Effector CD8-positive, alpha-beta T cell (primary cell): ENCODE measurements at regions not wholly inside any gene's neighbourhood (a gene's known extent, or its start where the extent isn't known, plus 50 kb on each side); places are given as distances from the start of the nearest gene placed in this dataset.
"Not testable (repeated sequence)": the region's sequence is repeated elsewhere in the genome, so short reads cannot be mapped to it uniquely, and the experiment has no call there.

Experiments used
- DNase-seq: peaks from one replicate; lab custom pipeline; 2025; lab: John Stamatoyannopoulos, UW

DNA sequence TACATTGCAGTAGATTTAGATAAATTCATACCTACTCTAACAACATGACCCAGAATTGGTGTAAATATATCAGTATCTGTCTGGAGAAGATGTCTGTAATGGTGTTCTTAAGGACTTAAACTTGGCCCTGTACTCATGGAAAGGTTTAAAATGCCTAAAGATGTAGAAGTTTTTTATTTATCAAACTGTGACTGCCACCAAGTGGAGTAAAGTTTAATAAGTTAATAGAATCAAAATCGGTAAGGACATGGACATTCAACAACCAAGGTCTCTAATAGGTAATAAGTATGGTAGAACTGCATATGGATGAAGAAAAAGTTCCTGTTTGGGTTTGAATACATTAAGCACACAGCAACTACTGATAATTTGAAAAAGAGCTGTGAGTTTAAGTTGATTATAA lies 474.0 kb upstream of the NDST3 start:
- no peak for DNase-seq

DNA sequence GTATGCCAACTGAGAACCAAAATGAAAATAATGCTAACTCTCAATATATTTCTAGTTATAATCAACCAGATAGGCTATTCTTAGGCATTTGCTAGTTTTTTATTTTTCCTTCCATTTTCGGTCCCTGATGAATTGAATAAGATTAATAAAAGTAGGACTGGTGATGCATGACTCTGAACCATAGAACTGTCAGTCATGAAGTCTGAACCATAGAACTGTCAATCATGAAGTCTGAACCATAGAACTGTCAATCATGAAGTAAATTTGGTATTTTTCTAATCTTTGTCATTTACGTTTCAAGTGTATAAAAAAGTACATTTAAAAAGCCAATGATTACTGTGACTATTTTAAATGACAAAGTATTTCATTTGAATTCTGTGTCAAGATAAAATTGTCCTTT lies 460.2 kb upstream of the NDST3 start:
- DNase-seq, result no peak

DNA sequence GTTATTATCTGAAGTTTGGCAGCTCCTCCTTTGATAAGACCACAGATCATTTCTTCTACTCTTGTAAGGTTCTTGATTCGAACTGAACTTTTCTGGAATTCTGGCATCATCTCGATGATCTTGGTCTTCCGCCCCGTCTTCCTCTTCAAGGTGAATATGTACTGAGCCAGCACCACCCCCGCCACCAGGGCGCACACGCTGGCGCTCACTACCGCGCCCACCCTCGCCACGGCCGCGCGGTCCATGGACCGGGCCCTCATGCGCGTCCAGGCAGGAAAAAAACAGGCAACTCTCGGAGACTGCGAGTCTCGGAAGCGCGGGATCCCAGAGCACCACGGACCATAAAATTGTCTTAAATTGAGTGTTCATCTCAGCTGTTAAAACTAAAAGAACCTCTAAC lies 458.4 kb upstream of the NDST3 start:
- DNase-seq, result no peak

DNA sequence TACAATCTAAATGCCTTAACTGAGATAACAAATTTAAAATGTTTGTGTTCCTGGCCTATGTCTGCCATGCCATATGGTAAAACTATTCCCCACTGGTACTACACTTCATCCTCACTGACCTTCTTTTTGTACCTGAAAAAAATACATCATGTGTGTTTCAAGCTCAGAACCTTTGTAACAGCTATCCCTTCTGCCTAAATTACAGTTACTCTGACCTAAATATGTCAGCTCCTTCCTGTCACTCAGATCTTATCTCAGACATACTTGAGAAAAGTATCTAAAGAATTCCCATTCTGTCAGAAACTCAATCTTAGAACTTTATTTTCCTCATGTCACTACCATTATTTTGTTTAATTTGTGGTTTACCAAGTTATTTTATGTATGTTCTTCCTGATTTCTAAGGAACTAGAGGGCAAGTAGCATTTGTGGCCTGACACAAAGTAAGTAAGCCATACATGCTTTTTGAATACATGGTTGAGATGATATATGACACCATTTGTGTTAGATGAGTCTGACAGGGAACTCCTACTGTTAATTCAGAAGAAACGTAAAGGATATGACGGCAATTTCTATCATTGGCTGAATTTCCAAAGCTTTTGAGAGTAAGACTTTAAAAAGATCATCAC lies 456.5 kb upstream of the NDST3 start:
- DNase-seq, result no peak

DNA sequence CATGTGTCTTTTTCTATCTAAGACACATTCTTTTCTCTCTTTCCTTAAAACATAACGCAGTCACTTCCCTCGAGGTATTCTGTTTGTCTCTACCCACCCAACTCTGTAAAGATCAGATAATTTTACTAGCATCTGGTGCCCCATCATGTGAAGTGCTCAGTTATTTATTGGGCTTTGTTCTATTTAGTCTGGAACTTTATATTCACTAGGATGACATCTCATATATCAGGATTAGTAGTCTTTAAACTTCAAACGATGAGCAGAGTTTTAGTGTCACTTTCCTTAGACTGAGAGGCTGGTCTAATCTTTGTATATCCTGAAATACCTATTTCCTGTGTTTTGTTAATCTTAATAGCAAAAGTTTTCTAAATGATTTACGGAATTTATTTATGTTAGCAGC lies 445.5 kb upstream of the NDST3 start:
- DNase-seq, result no peak

DNA sequence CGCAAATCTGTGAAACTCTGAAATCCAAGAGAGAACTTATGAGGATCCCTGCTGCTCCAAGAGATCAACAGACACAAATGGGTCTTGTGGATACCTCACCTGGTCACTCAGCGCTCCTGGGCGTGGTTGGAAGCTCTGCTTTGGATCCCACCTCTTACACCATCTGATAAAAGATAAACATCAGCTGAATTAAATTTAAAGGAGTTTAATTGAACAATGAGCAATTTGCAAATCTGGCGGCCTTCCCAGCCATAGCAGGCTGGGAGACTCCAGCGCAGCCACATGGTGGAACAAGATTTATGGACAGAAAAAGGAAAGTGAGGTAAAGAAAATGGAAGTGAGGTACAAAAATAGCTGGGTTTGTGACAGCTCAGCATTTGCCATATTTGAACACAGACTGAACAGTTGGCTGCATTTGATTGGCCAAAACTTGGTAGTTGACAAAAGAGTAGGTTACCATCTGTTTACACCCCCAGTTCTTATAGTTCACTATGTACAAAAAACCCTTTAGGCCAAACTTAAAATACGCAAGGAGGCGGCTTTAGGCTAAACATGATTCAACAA lies 437.3 kb upstream of the NDST3 start:
- DNase-seq, result no peak

DNA sequence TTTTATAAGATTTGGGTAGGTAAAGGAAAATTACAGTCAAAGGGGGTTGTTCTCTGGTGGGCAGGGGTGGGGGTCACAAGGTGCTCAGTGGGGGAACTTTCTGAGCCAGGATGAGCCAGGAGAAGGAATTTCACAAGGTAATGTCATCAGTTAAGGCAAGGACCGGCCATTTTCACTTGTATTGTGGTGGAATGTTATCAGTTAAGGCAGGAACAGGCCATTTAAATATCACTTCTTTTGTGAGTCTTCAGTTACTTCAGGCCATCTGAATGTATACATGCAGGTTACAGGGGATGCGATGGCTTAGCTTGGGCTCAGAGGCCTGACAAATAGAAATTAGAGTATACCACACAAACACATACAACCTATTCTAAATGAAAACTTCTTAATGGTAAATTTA lies 434.9 kb upstream of the NDST3 start:
- not testable (repeated sequence) for DNase-seq

DNA sequence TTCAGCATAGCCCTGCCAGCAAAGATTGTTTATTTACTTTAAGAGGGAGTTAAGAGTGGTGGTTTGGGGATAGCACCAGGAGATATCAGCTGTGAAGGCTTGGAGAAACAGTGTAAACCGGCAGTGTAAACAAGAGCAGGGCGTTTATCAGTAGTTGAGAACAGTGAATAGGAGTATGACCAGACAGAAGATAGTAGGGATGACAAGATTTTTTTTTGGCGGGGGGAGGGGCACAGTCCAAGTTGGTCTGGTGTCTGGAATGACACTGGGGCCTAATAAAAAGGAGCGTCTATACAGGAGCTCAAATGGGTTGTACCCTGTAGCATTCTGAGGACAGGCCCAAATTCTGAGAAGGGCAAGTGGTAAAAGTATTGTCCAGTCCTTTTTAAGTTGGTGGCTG lies 433.4 kb upstream of the NDST3 start:
- DNase-seq, result not testable (repeated sequence)

DNA sequence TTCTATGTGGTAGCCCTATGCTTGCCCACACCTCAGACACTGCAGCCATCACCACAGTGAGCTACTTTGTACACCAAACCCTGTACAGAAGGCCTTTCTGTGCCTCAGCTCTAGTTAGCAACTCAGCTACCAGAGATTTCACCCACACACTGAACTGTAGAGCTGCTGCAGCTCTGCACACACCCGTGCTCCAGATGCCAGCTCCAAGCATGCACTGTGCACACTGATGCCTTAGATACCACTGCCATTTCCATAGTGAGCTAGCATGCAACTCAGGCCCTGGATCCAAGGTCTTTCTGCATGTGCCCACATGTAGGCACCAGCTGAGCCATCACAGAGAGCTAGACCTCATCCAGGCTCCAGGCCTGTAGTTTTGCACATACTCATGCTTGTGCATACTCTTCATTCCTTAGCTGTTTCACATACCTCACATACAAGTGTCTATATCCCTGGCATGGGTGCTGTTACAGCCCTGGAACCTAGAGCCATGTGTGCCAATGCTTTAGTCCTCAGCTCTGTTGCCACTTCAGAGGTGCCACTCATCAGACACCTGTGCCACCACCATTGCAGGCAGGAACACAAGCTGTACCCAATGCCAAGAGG lies 423.5 kb upstream of the NDST3 start:
- no peak for DNase-seq

DNA sequence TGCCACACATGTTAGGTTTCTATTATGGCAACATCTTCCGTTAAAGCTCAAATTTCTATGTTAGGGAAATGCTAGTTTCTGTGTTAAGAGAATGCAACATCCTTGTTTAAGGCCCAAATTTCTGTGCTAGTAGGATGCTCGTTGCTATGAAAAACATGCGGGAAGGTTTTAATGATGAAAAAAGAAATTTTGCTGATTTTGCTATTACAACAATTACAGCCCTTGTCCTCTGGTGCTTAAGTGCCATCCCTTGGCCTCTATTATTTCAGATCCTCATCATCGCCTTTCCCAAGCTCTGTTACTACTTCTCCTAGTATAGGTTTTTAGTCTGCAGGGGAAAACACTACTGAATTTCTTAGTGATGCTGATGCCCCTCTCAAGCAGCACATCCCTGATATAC lies 412.6 kb upstream of the NDST3 start:
- no peak for DNase-seq

DNA sequence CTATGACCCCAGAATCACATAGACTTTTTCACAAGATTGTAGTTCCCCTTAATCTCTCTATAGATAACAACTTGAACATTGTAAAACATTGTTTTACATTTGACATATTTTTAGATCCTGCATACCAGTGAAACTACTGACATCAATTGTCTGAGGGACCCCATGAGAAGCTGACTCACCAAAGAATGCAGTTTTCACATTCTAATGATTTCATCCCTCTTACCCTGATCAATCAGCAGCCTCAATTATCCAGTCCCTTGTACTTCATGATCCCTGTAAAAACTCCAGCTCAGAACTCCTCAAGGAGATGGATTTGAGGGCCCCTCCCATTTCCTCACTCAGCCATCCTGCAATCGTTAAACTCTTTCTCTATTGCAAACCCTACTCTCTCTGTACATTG lies 411.0 kb upstream of the NDST3 start:
- DNase-seq, result no peak

DNA sequence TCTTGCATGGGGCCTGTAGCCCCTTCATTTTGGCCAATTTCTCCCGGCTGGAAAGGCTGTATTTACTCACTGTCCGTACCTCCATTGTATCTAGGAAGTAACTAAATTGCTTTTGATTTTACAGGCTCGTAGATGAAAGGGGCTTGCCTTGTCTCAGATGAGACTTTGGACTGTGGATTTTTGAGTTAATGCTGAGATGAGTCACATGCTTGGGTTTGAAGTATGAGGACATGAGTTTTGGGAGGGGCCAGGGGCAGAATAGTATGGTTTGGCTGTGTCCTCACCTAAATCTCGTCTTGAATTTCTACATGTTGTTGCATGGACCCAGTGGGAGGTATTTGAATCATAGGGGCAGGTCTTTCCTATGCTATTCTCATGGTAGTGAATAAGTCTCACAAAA lies 407.6 kb upstream of the NDST3 start:
- no peak for DNase-seq

DNA sequence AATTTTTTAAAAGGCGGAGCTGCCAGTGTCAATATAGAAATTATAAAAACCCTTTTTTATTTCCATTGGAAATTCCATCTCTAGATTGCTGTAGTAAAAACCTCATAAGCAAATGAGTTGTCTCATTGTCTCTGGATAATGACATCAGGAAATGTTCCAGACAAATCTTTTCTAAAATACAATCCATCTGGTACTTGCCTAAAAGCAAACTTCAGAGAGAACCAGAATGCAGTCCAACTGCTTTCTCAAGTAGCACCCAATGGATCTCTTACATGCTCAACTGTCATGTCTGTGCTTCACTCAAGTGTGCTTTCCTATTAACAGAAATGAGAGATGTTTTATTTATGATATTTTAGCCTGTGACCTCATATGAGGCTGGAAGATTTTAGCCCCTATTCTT lies 399.6 kb upstream of the NDST3 start:
- no peak for DNase-seq

DNA sequence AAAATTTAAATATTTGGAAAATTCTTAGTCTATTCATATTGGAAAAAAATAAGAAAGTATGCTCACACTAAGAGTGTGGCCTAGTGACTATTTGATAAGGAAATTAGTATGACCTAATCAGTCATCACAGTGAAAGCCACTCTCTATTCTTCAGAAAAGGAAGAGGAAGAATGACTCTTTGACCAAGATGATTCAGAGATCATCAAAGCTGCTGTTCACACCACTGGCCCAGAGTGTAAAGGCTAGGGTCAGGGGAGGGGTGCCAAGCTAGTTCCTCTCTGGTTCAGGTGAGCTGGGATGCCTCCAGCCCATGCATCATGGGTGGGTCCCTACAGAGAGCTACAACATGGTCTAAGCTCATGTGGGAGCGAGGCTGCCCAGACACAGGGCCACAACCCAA lies 396.9 kb upstream of the NDST3 start:
- no peak for DNase-seq

DNA sequence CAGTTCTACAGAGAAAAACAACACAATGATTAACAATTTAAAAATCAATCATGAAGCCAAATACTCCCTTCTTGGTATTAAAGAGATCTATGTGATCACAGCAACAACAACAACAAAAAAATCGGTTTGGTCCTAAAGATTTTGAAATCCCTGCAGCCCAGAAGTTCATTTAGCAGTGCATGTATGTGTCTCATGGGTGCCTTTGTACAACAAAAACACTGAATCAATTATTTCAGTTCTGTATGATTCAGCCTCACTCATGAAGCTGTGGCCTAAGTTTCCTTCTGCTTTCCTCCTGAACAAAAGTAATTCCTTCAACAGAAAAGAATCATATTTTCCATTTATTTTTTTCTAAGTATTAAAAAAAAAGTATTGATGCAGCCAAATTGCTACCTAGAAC lies 393.4 kb upstream of the NDST3 start:
- no peak for DNase-seq

DNA sequence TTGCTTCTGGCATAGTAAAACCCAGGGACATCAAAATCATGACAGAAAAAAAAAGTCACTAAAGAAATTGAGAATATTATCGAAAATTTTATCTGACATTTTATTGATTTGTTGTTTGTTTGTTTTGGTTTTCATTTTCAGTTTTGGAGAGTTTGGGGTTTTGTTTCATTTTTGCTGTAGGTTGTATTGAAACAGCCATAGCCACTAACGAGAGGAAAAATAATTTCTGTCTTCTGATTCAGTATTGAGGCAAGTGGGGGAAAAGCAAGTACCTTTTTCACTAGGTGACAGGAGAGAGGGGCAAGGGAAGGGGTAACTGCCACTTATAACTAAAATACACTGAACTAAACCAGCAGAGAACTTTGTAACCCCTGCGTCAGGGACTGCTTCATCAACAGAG lies 392.8 kb upstream of the NDST3 start:
- DNase-seq, result no peak

DNA sequence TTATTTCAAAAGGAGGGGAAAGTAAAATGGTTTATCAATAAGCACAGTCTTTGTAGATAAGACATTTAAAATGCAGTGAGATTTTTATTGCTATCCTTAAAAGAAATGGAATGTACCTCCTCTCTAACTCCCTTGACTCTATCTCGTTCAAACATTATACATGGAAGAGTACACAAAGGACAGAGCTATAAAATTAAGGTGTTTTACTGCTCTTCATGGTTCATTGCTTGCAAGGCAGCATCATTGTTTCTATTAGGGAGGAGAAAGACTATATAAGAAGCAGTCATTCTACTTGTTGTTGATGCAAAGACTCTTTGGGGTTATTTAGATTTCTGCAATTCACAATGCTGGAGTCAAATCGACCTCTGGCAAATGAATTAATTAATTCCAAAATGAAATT lies 380.2 kb upstream of the NDST3 start:
- no peak for DNase-seq

DNA sequence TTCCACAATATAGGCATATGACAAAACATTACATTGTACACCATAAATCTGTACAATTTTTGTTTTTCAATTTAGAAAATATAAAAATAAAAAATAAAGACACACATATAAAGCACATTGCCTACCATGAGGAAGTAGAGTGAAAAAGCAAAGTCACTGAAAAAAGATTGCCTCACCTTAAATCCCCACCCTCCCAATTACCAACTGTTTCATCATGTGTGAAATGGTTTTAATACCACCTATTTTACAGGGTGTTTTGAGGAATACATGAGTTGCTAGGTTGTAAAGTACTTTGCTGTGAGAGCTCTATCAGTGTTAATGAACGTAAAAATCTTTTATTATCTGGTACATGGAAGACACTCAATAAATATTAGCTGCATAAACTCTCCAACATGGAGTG lies 373.6 kb upstream of the NDST3 start:
- DNase-seq, result no peak

DNA sequence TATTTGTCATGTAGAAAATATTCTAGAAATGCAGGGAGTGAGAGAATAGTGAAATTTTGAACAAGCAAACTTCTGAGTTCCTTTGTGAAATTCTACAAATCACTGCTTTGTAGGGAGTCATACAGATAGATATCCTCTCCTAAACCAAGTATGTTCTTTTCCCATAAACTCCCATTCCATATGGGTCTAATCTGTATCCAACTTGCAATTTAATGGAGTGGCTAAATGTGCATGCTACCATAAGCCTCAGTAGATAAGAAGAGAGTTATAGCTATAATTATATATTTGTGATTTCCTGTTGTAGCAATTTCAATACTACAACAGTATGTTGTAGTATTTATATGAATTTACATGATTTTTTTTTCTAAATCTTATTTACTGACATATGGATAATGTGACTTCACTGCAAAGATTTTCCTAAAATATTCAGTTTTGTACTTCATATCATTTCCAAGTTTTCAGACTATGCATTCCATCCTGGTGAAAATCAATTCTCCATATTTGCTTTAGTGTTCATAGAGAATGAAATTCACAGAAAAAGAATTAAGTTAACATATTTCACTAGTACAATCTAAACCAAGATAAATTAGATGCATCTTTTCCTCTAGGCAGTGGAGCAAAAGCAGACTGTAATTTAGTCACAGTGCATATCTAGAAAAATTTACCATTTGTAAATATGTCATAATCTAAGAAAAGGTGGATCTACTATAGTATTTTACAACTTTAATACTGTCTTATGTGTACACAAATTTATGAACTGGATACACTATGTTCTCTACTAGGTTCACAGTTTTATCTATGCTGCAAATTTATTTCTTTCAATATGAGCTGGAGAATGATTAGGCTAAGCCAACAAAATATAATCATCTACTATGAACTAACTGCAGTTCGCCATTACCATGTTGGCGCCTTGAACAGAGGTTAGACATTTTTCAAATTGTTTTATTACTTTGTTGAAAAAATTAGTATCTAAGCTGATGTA lies 372.9 kb upstream of the NDST3 start:
- DNase-seq, result no peak

DNA sequence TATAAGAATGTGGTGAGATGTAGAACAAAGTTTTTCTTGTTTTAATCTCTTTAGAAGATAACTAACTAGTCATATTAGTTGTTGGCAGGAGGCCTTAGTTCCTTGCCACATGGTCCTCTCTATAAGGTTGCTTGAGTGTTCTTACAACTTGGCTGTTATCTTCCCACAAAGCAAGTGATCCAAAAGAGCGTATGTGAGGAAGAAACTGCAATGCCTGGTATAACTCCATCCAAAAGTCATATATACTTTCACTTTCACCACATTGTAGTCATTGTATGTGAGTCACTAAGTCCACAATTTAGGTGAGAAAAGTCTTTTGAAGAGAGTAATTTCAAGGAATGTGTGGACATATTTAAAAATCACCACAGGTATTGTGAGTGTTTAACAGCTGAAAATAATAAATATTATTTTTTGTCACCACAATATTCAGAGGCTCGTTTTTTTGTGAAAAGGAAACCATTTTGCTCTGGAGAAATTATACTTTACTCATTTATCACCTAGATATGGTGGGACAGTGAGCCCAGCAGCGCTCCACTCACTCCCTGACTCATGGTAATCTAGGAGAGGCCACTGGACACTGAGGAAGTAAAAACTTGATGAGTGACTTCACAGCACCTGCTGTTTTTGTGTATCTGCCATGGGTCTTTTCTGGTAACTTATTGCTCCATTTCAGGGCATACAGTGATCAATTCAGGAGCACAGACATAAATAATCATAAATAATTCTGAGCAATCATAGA lies 369.4 kb upstream of the NDST3 start:
- no peak for DNase-seq

DNA sequence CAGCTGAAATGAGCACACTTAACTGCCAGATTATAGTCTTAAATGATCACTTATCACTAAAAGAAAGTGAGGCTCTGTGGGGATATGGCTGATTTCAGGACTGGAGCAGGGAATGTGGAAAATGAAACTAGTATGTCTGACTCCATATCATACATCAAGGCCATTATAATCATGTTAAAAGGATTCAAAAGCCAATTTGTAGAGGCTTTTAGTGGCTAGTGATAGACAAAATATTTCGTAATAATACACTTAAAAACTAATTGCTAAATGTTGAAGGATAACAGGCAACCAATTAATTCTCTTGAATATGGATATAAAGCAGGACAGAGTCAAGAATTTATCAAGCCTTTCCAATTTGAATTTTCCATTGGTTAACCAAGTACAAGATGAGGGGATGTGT lies 358.1 kb upstream of the NDST3 start:
- no peak for DNase-seq

DNA sequence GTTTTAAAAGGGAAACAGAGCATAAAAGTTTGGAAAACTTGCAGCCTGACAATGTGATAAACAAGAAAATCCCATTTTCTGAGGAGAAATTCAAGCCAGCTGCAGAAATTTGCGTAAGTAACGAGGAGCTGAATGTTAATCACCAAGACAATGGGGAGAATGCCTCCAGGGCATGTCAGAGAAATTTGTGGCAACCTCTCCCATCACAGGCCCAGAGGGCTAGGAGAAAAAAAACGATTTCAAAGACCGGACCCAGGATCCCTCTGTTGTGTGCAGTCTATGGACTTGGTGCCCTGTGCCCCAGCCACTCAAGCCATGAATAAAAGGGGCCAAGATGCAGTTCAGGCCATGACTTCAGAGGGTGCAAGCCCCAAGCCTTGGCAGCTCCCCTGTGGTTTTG lies 355.4 kb upstream of the NDST3 start:
- no peak for DNase-seq
